SK-N-SH (cell line): ENCODE measurements at regions not wholly inside any gene's neighbourhood (a gene's known extent, or its start where the extent isn't known, plus 50 kb on each side); places are given as distances from the start of the nearest gene placed in this dataset.

Experiments
- CTCF ChIA-PET: fragments of 300-600, 350-600 bp; formaldehyde crosslinking; extraction: SDS; loops from one replicate; lab custom pipeline; 2021; lab: Yijun Ruan, JAX
- POLR2A ChIA-PET: fragments of 350-600 bp; sonication (Branson Sonifier 250); formaldehyde crosslinking; extraction: SDS; loops from one replicate; lab custom pipeline; 2020; ENCODE audit warnings: antibody characterized with exemption, inconsistent platforms; lab: Yijun Ruan, JAX
- DNase-seq: peaks from one replicate; pipeline ENCODE4 v3.0.0; 2012
- H2AFZ ChIP-seq: fragments of 200-600 bp; sonication (generic); 2 replicates; pipeline ENCODE4 v1.8.1; 2016; ENCODE audit warnings: antibody characterized with exemption, mild to moderate bottlenecking, low read depth
- H3F3A ChIP-seq: fragments of 200-600 bp; sonication (generic); replicated peaks from 2 replicates; pipeline ENCODE3; 2016; ENCODE audit warnings: antibody characterized with exemption, mild to moderate bottlenecking; ENCODE audit not compliant: insufficient read depth
- H3K27ac ChIP-seq, 2 experiments: fragments of 200-500 bp in 1 of 2; fragments of 200-600 bp in 1 of 2; sonication (Bioruptor generic) in 1 of 2; sonication (generic), shearing (Covaris generic) in 1 of 2; 2 replicates each; pipeline versions ENCODE4 v1.5.1 to v1.6.1; 2014 to 2016; ENCODE audit warnings: low read depth in 2 of 2, inconsistent platforms in 1 of 2, low read length in 1 of 2, mild to moderate bottlenecking in 1 of 2, mixed read lengths in 1 of 2
- H3K27me3 ChIP-seq: fragments of 200-600 bp; sonication (generic), shearing (Covaris generic); 2 replicates; pipeline ENCODE4 v1.6.1; 2016; ENCODE audit warnings: mixed run types; ENCODE audit not compliant: insufficient read depth
- H3K36me3 ChIP-seq, 2 experiments: fragments of 200-500 bp in 1 of 2; fragments of 200-600 bp in 1 of 2; sonication (Bioruptor generic) in 1 of 2; sonication (generic) in 1 of 2; replicated peaks in 1 of 2; 2 replicates each; pipeline versions ENCODE3 to v1.5.1; 2014 to 2016; ENCODE audit warnings: low read length in 1 of 2, mild to moderate bottlenecking in 1 of 2; ENCODE audit not compliant: insufficient read depth in 2 of 2, control insufficient read depth in 1 of 2
- H3K4me1 ChIP-seq, 2 experiments: fragments of 200-500 bp in 1 of 2; fragments of 200-600 bp in 1 of 2; sonication (Bioruptor generic) in 1 of 2; sonication (generic), shearing (Covaris generic) in 1 of 2; 2 replicates each; pipeline versions ENCODE4 v1.5.1 to v1.6.1; 2014 to 2016; ENCODE audit warnings: low read depth in 1 of 2, low read length in 1 of 2, mixed run types in 1 of 2; ENCODE audit not compliant: insufficient read depth in 2 of 2, control insufficient read depth in 1 of 2
- H3K4me2 ChIP-seq: fragments of 200-600 bp; sonication (generic), shearing (Covaris generic); 2 replicates; pipeline ENCODE4 v1.6.1; 2017; ENCODE audit warnings: mixed run types
- H3K4me3 ChIP-seq, 2 experiments: fragments of 200-500 bp in 1 of 2; fragments of 200-600 bp in 1 of 2; sonication (Bioruptor generic) in 1 of 2; sonication (generic), shearing (Covaris generic) in 1 of 2; 2 replicates each; pipeline versions ENCODE4 v1.5.1 to v1.8.1; 2014 to 2016; ENCODE audit warnings: low read depth in 2 of 2, inconsistent platforms in 1 of 2, low read length in 1 of 2, mild to moderate bottlenecking in 1 of 2, mixed read lengths in 1 of 2, moderate library complexity in 1 of 2
- H3K79me2 ChIP-seq: fragments of 200-600 bp; sonication (generic); 2 replicates; pipeline ENCODE4 v1.8.1; 2017; ENCODE audit warnings: mild to moderate bottlenecking; ENCODE audit not compliant: insufficient read depth
- H3K9ac ChIP-seq: fragments of 200-600 bp; sonication (generic); 2 replicates; pipeline ENCODE4 v1.6.1; 2017; ENCODE audit warnings: mixed run types
- H3K9me2 ChIP-seq: fragments of 200-600 bp; sonication (generic); 2 replicates; pipeline ENCODE4 v1.6.1; 2017; ENCODE audit warnings: mixed run types
- H3K9me3 ChIP-seq: fragments of 200-600 bp; sonication (generic); 2 replicates; pipeline ENCODE4 v1.6.1; 2017; ENCODE audit warnings: mixed run types, mild to moderate bottlenecking, moderate library complexity
- H4K20me1 ChIP-seq: fragments of 200-600 bp; sonication (generic); 2 replicates; pipeline ENCODE4 v1.6.1; 2017; ENCODE audit warnings: mild to moderate bottlenecking, mixed run types; ENCODE audit not compliant: insufficient read depth
- CHD2 ChIP-seq: fragments of 150-350 bp; IDR thresholded peaks from 2 replicates; pipeline ENCODE4 v1.6.1; 2018; ENCODE audit warnings: low read length; ENCODE audit not compliant: partially characterized antibody
- FOSL2 ChIP-seq: IDR thresholded peaks from 2 replicates; pipeline ENCODE4 v1.4.0; 2012; ENCODE audit warnings: low read depth, mild to moderate bottlenecking, moderate library complexity, borderline replicate concordance
- FOXJ3 ChIP-seq: sonication (generic); formaldehyde crosslinking; IDR thresholded peaks from 2 replicates; pipeline ENCODE4 v1.5.1; 2020; ENCODE audit warnings: mild to moderate bottlenecking, missing genetic modification reagents
- FOXM1 ChIP-seq: IDR thresholded peaks from 2 replicates; pipeline ENCODE4 v1.4.0; 2012; ENCODE audit warnings: low read depth, mild to moderate bottlenecking
- GABPA ChIP-seq: IDR thresholded peaks from 2 replicates; pipeline ENCODE4 v1.4.0; 2012; ENCODE audit warnings: low read depth, mild to moderate bottlenecking
- JUND ChIP-seq: IDR thresholded peaks from 2 replicates; pipeline ENCODE4 v1.4.0; 2012
- MAX ChIP-seq: IDR thresholded peaks from 2 replicates; pipeline ENCODE4 v1.4.0; 2012; ENCODE audit warnings: low read depth
- POLR2AphosphoS5 ChIP-seq: IDR thresholded peaks from 2 replicates; pipeline ENCODE4 v1.6.1; 2012; ENCODE audit warnings: low read depth, low read length
- RCOR1 ChIP-seq: fragments of 150-350 bp; IDR thresholded peaks from 2 replicates; pipeline ENCODE4 v1.6.1; 2017; ENCODE audit warnings: antibody characterized with exemption, low read length
- REST ChIP-seq: IDR thresholded peaks from 2 replicates; pipeline ENCODE4 v1.6.1; 2012; ENCODE audit warnings: mild to moderate bottlenecking, low read depth, low read length, moderate library complexity
- SIN3A ChIP-seq: IDR thresholded peaks from 2 replicates; pipeline ENCODE4 v1.6.1; 2012; ENCODE audit warnings: low read depth, mild to moderate bottlenecking, low read length, moderate library complexity, borderline replicate concordance
- TAF1 ChIP-seq: IDR thresholded peaks from 2 replicates; pipeline ENCODE4 v1.6.1; 2012; ENCODE audit warnings: low read depth, mild to moderate bottlenecking, low read length, moderate library complexity, borderline replicate concordance
- TEAD4 ChIP-seq: IDR thresholded peaks from 2 replicates; pipeline ENCODE4 v1.4.0; 2012; ENCODE audit warnings: mild to moderate bottlenecking, borderline replicate concordance; ENCODE audit not compliant: insufficient read depth
- USF2 ChIP-seq: fragments of 150-350 bp; IDR thresholded peaks from 2 replicates; pipeline ENCODE4 v1.6.1; 2017; ENCODE audit warnings: antibody characterized with exemption, low read length, low read depth, borderline replicate concordance
- ZBTB33 ChIP-seq: IDR thresholded peaks from 2 replicates; pipeline ENCODE4 v1.4.0; 2012; ENCODE audit warnings: low read depth, borderline replicate concordance
- WGBS: methylation state at CpG from one replicate; pipeline ENCODE4 v1.1.6; 2017; ENCODE audit warnings: low lambda C conversion rate; 5-methylcytosine and 5-hydroxymethylcytosine counted together
- TF ChIP-seq, protein P1 (sequence below): IDR thresholded peaks from 2 replicates; pipeline ENCODE4 v1.4.0; 2012; ENCODE audit warnings: low read depth, borderline replicate concordance

GRCh38 chr10:83448013-83448412, 691.3 kb upstream of the GHITM start:
- POLR2A ChIA-PET, result no interaction called here
- no peak for TF ChIP-seq FOXJ3 (CRISPR knock-in tag)
- TF ChIP-seq SIN3A, result no peak
- TF ChIP-seq MAX, result no peak
- no peak for TF ChIP-seq FOSL2
- TF ChIP-seq JUND, result no peak
- TF ChIP-seq, protein P1, sequence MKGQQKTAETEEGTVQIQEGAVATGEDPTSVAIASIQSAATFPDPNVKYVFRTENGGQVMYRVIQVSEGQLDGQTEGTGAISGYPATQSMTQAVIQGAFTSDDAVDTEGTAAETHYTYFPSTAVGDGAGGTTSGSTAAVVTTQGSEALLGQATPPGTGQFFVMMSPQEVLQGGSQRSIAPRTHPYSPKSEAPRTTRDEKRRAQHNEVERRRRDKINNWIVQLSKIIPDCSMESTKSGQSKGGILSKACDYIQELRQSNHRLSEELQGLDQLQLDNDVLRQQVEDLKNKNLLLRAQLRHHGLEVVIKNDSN, result no peak
- no peak for TF ChIP-seq ZBTB33
- H3K36me3 ChIP-seq, result no peaks in the 10 kb centered on the region
- WGBS, result 83% methylated on average over 1 of the region's 1 CpG
- H3K9me2 ChIP-seq, result no peaks in the 10 kb centered on the region
- no peaks in the 10 kb centered on the region for H3K9me3 ChIP-seq
- no peaks in the 10 kb centered on the region for H3K27me3 ChIP-seq
- no peaks in the 10 kb centered on the region for H3K79me2 ChIP-seq
- CTCF ChIA-PET, result no interaction called here
- H3K4me1 ChIP-seq, result no peaks in the 10 kb centered on the region
- DNase-seq, result no peak
- H3K4me3 ChIP-seq, result no peak overlapping the region
- no peak overlapping the region for H2AFZ ChIP-seq
- H3F3A ChIP-seq, result no peaks in the 10 kb centered on the region
- no peak overlapping the region for H3K4me2 ChIP-seq
- no peak overlapping the region for H3K9ac ChIP-seq
- no peak overlapping the region for H3K27ac ChIP-seq
- no peaks in the 10 kb centered on the region for H4K20me1 ChIP-seq

GRCh38 chr10:83458611-83459010, 680.7 kb upstream of the GHITM start:
- H3K36me3 ChIP-seq, result no peaks in the 10 kb centered on the region
- no peaks in the 10 kb centered on the region for H4K20me1 ChIP-seq
- ChIA-PET CTCF (no interaction called here), POLR2A (no interaction called here)
- no peak overlapping the region for H3K4me3 ChIP-seq
- no peaks in the 10 kb centered on the region for H3K9me3 ChIP-seq
- no peaks in the 10 kb centered on the region for H3F3A ChIP-seq
- H3K9ac ChIP-seq, result no peak overlapping the region
- H2AFZ ChIP-seq, result no peak overlapping the region
- no peak overlapping the region for H3K27ac ChIP-seq
- H3K9me2 ChIP-seq, result no peaks in the 10 kb centered on the region
- no peaks in the 10 kb centered on the region for H3K4me1 ChIP-seq
- no peak for DNase-seq
- H3K27me3 ChIP-seq, result no peaks in the 10 kb centered on the region
- 40% methylated on average over 11 of the region's 13 CpGs for WGBS
- H3K79me2 ChIP-seq, result no peaks in the 10 kb centered on the region
- H3K4me2 ChIP-seq, result no peak overlapping the region
- TF ChIP-seq FOXM1 (no peak), TEAD4 (no peak), TAF1 (no peak), FOSL2 (no peak), CHD2 (no peak), GABPA (no peak), REST (no peak), ZBTB33 (no peak), USF2 (no peak), MAX (no peak), POLR2AphosphoS5 (no peak), RCOR1 (no peak)
- TF ChIP-seq, protein P1, result no peak
